ENCODE measurements at regions not wholly inside any gene's neighbourhood (a gene's known extent, or its start where the extent isn't known, plus 50 kb on each side); places are given as distances from the start of the nearest gene placed in this dataset.

DNA sequence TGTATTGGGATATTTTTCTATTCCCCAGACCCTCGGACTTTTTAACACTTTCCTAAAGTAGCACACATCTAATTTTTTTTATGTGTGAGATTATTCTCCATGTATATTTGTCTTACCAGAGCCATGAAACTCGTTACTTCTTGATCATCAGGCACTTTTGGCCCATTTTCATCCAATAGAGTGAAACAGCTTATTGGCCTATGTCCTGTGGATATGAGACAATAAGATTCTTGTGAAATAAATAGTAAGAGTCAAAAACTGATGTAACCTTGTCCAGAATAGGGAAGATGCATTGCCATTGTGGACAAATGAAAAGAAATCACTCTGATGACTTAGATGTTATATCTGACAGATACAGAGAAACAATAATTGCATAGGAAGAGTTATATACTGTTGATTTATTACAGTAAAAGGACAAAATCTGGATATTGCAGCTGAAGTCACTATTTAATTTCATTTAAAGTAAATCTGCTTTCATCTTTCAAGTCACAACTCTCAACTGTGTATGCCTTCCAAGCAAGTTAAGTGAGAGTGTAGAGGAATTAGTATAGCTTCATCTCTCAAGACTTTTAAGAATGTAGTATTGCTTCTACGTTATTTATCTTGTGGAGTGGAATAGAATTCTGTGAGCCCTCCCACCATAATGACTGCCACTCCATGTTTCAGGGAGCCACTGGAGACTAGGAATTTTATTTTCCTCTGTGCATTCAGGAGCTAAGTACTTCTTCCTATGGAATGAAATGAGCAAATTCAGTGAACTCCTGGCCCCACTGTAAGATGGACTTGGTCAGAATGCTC, 86.9 kb downstream of the ADAMTS1 start:
- Mint-ChIP-seq H3K36me3 (no peaks in the 10 kb centered on the region), H3K9me3 (no peaks in the 10 kb centered on the region), H3K4me1 (no peaks in the 10 kb centered on the region), H3K27me3 (peaks cover 4 to 17% (median 4%) of the 10 kb centered on the region in 3 donors), H3K4me3 (no peak overlapping the region), H3K27ac (no peak overlapping the region)
- ATAC-seq (ENCODE audit: low read depth in 2 of 2), result no peak
- no peak for DNase-seq

DNA sequence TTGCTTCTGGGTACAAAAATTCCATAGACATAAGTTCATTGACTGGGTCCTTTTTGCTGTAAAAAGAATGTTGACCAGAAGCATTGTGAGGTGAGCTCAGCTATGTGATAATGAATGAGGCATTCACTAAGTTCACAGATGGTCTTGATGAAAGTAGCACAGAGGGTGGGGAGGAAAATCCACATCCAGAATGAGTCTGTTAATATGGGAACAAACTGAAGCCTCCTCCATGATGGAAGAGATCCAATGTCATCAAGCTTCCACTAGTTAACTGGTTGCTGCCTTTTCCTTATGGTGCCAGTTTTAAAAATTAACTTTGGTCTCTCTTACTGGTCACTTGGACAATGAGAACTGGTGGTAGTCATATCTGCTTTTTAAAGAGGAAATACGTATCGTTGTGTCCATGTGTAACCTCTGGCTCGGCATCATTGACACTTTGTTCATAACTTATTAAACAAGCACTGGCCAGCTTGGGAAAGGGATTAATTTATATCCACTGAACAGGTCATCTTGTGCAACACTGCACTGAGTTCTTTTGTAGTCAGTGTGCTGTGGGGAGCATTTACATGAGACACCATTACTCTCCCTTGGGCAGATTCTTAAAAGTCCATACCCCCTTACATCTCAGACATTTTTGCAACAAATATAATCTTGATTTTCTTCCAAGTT, 88.6 kb downstream of the ADAMTS1 start:
- Mint-ChIP-seq H3K4me1 (no peaks in the 10 kb centered on the region), H3K36me3 (no peaks in the 10 kb centered on the region), H3K27ac (no peak overlapping the region), H3K9me3 (no peaks in the 10 kb centered on the region), H3K4me3 (no peak overlapping the region), H3K27me3 (peaks cover 4 to 17% (median 4%) of the 10 kb centered on the region in 3 donors)
- DNase-seq (no peak), ATAC-seq (ENCODE audit: low read depth in 2 of 2) (no peak)

DNA sequence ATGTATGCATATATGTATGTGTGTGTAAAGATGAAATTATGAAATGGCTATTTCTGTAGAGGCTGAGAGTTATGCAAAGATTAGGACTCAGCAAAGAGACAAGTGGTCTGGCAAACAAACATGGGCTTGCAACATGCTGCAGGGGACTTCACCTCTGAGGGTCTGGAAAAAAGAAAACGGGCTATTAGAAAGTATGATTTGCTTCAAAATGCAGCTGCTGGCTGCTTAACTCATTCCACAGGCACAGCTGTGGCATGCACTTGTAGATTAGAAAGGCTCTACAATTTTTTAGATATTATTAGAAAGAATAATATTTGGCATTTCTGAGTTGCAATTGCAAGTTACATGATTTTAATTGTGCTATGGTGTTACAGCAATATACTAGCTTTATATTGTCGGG, 90.4 kb downstream of the ADAMTS1 start:
- no peaks in the 10 kb centered on the region for H3K9me3 Mint-ChIP-seq
- H3K27me3 Mint-ChIP-seq, result peaks cover 4 to 12% (median 4%) of the 10 kb centered on the region in 3 donors
- no peak overlapping the region for H3K4me3 Mint-ChIP-seq

DNA sequence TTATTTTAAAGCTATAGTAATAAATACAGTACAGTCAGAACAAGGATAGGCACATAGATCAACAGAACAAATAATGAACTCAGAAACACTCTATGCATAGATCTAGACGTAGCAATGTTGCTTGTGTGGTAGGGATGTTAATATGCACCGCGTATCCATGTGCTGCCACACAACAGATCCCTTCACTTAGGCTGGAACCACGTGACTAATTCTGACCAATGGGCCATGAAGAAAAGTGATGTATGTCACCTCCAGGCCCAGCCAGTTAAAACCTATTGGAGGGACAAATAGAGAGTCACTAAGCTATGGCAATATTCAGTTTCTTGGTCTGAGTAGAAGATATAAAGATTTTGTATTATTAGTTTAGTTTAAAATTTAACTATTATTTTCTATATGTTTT, 91.4 kb downstream of the ADAMTS1 start:
- Mint-ChIP-seq H3K4me3 (no peak overlapping the region), H3K36me3 (no peaks in the 10 kb centered on the region), H3K27me3 (peaks cover 4 to 8% (median 5%) of the 10 kb centered on the region in 3 donors), H3K9me3 (peaks cover 0 to 1% (median 0%) of the 10 kb centered on the region in 7 donors), H3K4me1 (no peaks in the 10 kb centered on the region), H3K27ac (no peak overlapping the region)
- ATAC-seq (ENCODE audit: low read depth in 2 of 2) (no peak), DNase-seq (no peak)

More for the DNA sequence above, 90.4 kb downstream of the ADAMTS1 start:
- DNase-seq (no peak), ATAC-seq (ENCODE audit: low read depth in 2 of 2) (no peak)
- Mint-ChIP-seq H3K4me1 (no peaks in the 10 kb centered on the region), H3K27ac (no peak overlapping the region), H3K36me3 (no peaks in the 10 kb centered on the region)

DNA sequence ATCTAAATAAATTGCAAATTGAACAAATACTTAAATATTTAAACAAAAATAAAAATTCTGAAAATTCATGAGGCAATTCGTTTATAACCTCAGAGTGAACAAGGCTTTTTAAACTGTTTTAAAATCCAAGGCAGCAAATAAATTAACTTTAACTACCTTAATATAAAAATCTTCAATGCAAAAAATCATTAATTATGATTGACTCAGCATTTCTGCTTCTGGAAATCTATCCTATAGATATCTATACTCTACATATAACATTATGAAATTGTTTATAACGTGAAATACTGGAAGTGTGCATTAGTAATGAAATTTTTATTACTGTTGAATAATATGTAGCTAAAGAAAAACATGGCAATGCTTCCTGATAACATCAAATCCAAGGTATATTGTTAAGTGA, 92.4 kb downstream of the ADAMTS1 start:
- Mint-ChIP-seq H3K36me3 (no peaks in the 10 kb centered on the region), H3K27me3 (peaks cover 0 to 9% (median under 1%) of the 10 kb centered on the region in 3 donors), H3K4me1 (no peaks in the 10 kb centered on the region), H3K27ac (no peak overlapping the region), H3K4me3 (no peak overlapping the region), H3K9me3 (peaks cover 0 to 2% (median 0%) of the 10 kb centered on the region in 7 donors)
- no peak for DNase-seq
- no peak for ATAC-seq (ENCODE audit: low read depth in 2 of 2)

DNA sequence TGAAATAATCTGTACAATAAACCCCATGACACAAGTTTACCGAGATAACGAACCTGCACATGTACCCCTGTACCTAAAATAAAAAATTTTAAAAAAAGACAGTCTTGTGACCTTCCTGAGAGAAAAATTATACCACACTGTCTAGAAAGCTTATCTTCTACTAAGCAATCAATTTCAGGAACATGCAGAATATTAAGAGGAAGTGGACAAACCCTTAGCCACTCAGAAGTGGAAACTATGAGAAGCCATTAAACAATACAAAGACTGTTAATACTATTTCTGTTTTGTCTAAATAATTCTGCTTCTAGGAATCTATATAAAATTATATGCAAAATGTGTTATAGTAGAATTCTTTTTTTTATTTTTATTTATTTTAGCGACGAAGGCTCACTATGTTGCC, 93.9 kb downstream of the ADAMTS1 start:
- Mint-ChIP-seq H3K4me1 (no peaks in the 10 kb centered on the region), H3K27me3 (peaks cover 0 to 5% (median 4%) of the 10 kb centered on the region in 3 donors), H3K4me3 (no peak overlapping the region), H3K9me3 (peaks cover 0 to 2% (median 0%) of the 10 kb centered on the region in 7 donors), H3K36me3 (no peaks in the 10 kb centered on the region), H3K27ac (no peak overlapping the region)
- ATAC-seq (ENCODE audit: low read depth in 2 of 2) (no peak), DNase-seq (no peak)

DNA sequence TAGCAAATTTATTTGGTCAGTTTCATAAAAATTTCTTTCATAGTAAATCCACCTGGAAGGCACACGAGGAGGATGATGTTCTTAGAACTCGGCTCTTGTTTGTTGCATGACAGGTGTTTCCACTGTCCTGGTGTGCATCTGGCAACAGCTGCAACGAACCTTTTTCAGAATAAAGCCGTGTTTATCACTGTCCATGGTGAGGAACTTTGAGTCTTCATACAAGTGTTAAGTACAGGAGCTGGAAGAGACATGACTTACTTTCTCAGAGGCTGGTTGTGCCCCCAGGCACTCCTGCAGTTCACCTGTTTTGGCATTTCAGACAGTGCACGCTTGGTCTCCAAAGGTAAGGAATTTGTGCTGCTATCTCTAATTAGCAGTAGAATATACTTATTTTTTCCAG, 97.1 kb downstream of the ADAMTS1 start:
- H3K27ac Mint-ChIP-seq, result no peak overlapping the region
- no peaks in the 10 kb centered on the region for H3K36me3 Mint-ChIP-seq
- DNase-seq (no peak), ATAC-seq (ENCODE audit: low read depth in 2 of 2) (no peak)
- peaks cover 0 to 2% (median 0%) of the 10 kb centered on the region in 7 donors for H3K9me3 Mint-ChIP-seq
- H3K27me3 Mint-ChIP-seq, result peaks cover 0 to 5% (median 4%) of the 10 kb centered on the region in 3 donors
- H3K4me1 Mint-ChIP-seq, result no peaks in the 10 kb centered on the region
- H3K4me3 Mint-ChIP-seq, result no peak overlapping the region

DNA sequence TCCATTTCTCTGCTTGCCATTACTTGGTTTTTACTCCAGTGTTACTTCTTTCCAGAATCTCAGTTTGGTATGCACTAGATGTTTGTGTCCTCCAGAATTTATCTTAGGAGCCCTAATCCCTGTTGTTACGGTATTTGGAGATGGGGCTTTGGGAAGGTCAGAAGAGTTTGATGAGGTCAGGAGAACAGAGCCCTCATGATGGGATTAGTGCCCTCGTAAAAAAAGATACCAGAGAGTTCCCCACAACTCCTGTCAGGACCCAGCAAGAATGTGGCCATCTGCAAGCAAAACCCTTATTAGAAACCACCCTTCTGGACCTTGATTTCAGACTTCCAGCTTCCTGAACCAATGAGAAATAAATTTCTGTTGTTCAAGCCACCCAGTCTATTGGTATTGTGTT, 98.0 kb downstream of the ADAMTS1 start:
- Mint-ChIP-seq H3K9me3 (peaks cover 0 to 2% (median 0%) of the 10 kb centered on the region in 7 donors), H3K36me3 (no peaks in the 10 kb centered on the region), H3K4me1 (no peaks in the 10 kb centered on the region), H3K27ac (no peak overlapping the region), H3K27me3 (peaks cover 0 to 5% (median 4%) of the 10 kb centered on the region in 3 donors), H3K4me3 (no peak overlapping the region)
- DNase-seq (no peak), ATAC-seq (ENCODE audit: low read depth in 2 of 2) (no peak)

DNA sequence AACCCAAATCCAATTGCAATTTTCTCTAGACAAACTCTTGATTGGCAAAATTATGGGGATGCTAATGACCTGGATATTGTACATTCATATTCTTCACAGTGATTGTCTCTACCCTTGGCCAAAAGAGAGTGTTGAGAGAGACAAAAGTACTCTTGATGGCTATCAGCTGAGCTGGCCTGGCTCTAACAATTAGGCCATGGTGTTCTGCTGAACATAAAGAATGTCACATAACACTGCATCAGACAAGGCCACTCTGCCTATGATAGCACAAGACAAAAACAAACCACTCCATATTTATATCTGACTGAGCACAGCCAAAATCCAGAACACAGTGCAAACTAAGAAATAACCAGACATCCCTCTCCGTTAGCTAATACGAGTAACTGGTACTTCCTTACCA, 101.7 kb downstream of the ADAMTS1 start:
- H3K9me3 Mint-ChIP-seq, result no peaks in the 10 kb centered on the region
- H3K4me3 Mint-ChIP-seq, result no peak overlapping the region
- H3K4me1 Mint-ChIP-seq, result no peaks in the 10 kb centered on the region
- DNase-seq (no peak), ATAC-seq (ENCODE audit: low read depth in 2 of 2) (no peak)
- H3K27ac Mint-ChIP-seq, result no peak overlapping the region
- no peaks in the 10 kb centered on the region for H3K36me3 Mint-ChIP-seq
- H3K27me3 Mint-ChIP-seq, result peaks cover 0 to 11% (median 9%) of the 10 kb centered on the region in 3 donors

DNA sequence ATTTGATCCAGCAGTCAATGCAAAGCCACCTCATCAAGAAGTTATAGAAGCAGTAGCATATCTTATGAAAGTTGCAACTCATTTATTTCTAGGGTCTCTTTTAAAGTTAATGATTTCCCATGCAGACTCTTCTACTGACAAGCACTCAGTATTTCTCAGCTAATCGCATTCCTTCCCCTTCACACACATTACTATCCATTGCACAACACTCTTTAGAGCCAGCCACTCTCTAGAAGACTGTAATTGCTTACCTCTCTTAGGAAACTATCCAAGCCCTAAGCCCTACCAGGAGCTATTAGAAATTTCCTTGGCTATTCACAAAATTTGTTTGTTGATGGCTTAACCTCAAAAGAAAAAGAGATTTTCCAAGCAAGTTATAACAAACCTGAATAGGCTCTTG, 106.0 kb downstream of the ADAMTS1 start:
- H3K36me3 Mint-ChIP-seq, result no peaks in the 10 kb centered on the region
- H3K4me1 Mint-ChIP-seq, result no peaks in the 10 kb centered on the region
- DNase-seq (no peak), ATAC-seq (ENCODE audit: low read depth in 2 of 2) (no peak)
- no peak overlapping the region for H3K4me3 Mint-ChIP-seq
- no peak overlapping the region for H3K27ac Mint-ChIP-seq
- H3K27me3 Mint-ChIP-seq, result peaks cover 0 to 12% (median 8%) of the 10 kb centered on the region in 3 donors
- H3K9me3 Mint-ChIP-seq, result no peaks in the 10 kb centered on the region

DNA sequence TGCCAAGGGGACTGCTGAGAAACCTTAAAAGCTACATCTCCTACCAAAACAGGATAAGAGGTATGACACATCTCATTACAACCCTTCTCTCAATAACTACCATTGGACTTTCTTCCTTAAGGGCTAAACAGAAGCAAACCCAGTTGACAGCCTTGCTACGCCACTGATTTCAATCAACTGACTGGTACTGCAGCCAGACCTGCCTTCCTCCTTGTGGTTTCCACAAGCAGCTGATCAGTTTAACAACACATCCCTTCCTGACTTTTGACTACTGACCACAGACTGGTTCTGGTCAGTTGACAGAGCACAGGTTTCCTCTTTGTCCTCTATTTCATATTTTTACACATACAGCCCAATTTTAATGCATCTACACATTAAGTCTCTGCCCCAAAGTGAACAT, 108.8 kb downstream of the ADAMTS1 start:
- no peaks in the 10 kb centered on the region for H3K36me3 Mint-ChIP-seq
- peaks cover 0 to 15% (median 13%) of the 10 kb centered on the region in 3 donors for H3K27me3 Mint-ChIP-seq
- DNase-seq, result no peak
- no peak overlapping the region for H3K27ac Mint-ChIP-seq
- H3K4me1 Mint-ChIP-seq, result no peaks in the 10 kb centered on the region
- no peak for ATAC-seq (ENCODE audit: low read depth in 2 of 2)
- no peak overlapping the region for H3K4me3 Mint-ChIP-seq
- H3K9me3 Mint-ChIP-seq, result no peaks in the 10 kb centered on the region

DNA sequence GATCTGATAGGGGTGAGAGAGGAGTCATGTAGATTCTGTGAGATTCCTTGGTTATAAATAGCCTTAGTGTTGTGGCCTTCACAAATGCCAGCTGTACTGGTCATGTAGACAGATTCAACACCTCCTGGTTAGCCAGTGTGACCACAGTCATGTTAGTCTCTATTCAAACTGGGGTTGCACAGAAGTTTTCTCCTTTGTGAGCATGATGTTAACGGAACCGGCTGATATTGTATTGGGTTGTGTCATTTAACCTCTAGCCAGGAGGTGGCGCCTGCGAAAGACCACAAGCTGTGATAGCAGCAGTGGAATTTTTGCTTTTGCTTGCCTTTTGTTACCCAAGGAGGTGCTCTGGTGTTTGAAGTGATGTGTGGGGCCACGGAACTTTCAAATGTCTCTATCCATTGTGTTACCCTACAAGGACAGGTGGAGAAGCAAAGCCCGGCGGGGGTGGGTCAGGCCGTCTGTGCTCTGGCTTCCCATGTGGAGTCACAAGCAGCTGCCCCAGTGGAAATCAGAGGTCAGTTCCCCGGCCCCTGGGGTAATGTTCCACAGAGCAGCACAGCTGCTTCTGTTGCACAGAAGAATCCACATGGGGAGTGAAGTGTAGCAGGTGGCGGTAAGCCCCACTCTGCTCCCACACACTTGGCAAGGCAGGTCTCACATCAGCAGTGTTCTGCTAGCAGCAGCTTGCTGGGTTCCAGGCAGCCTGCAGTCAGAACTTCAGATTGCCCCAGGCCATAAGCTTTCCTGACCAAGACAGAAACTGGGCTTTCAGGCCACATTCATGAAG, 112.6 kb downstream of the ADAMTS1 start:
- Mint-ChIP-seq H3K9me3 (peaks cover 0 to 1% (median 0%) of the 10 kb centered on the region in 7 donors), H3K4me3 (no peak overlapping the region), H3K4me1 (no peaks in the 10 kb centered on the region), H3K27ac (no peak overlapping the region), H3K36me3 (no peaks in the 10 kb centered on the region), H3K27me3 (peaks cover 6 to 28% (median 15%) of the 10 kb centered on the region in 3 donors)
- no peak for ATAC-seq (ENCODE audit: low read depth in 2 of 2)
- DNase-seq, result no peak

DNA sequence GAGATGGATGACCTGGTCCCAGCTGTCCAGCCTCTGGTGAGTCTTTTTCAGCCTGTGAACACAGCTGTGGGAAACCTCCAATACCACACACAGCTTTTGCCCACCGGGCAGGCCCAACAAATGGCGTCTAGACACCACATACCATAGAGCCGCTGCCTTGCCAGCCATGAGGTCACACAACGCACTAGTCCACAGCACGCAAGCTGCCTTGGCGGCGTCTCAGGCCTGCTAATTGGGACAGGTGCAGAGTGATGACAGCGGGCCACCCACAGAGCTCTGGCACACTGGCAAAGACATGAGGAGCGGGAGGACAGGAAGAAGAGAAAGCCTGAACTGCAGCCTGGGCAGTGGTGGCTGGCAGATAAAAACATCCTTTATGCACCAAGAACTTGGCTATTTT, 125.5 kb downstream of the ADAMTS1 start:
- Mint-ChIP-seq H3K4me3 (no peak overlapping the region), H3K36me3 (no peaks in the 10 kb centered on the region), H3K27me3 (peaks cover 0 to 4% (median 2%) of the 10 kb centered on the region in 3 donors), H3K27ac (no peak overlapping the region), H3K9me3 (no peaks in the 10 kb centered on the region), H3K4me1 (no peaks in the 10 kb centered on the region)
- DNase-seq (no peak), ATAC-seq (ENCODE audit: low read depth in 2 of 2) (no peak)

All from naive B cell (primary cell).